GM08714 (cell line): ENCODE measurements at regions not wholly inside any gene's neighbourhood (a gene's known extent, or its start where the extent isn't known, plus 50 kb on each side); places are given as distances from the start of the nearest gene placed in this dataset.
"Not testable (repeated sequence)": the region's sequence is repeated elsewhere in the genome, so short reads cannot be mapped to it uniquely, and the experiment has no call there.

Experiments
- H3K4me3 ChIP-seq: fragments of 200-500 bp; sonication (Bioruptor generic); 2 replicates; pipeline ENCODE4 v1.5.1; 2014; ENCODE audit warnings: mild to moderate bottlenecking, low read length, inconsistent platforms
- ZNF274 ChIP-seq: IDR thresholded peaks from 2 replicates; pipeline ENCODE4 v1.6.1; 2012; ENCODE audit warnings: mild to moderate bottlenecking, low read depth, low read length

GRCh38 chr6:145093226-145093625 lies 642.1 kb downstream of the EPM2A start:
- H3K4me3 ChIP-seq: no peak overlapping the region
- TF ChIP-seq ZNF274: no peak

GRCh38 chr6:145096846-145097245 lies 638.5 kb downstream of the EPM2A start:
- no peak for TF ChIP-seq ZNF274
- no peak overlapping the region for H3K4me3 ChIP-seq

GRCh38 chr6:145098127-145098526 lies 637.2 kb downstream of the EPM2A start:
- H3K4me3 ChIP-seq: not testable (repeated sequence)

GRCh38 chr6:145099713-145100112 lies 635.6 kb downstream of the EPM2A start:
- H3K4me3 ChIP-seq: no peak overlapping the region
- no peak for TF ChIP-seq ZNF274

GRCh38 chr6:145110109-145110508 lies 625.2 kb downstream of the EPM2A start:
- TF ChIP-seq ZNF274: no peak
- no peak overlapping the region for H3K4me3 ChIP-seq

- not testable (repeated sequence) for H3K4me3 ChIP-seq
Measured at GRCh38 chr6:145111407-145111806, 623.9 kb downstream of the EPM2A start.

- no peak for TF ChIP-seq ZNF274
- H3K4me3 ChIP-seq: no peak overlapping the region
Measured at GRCh38 chr6:145112711-145113148, 622.6 kb downstream of the EPM2A start.

GRCh38 chr6:145115638-145116037 lies 619.7 kb downstream of the EPM2A start:
- H3K4me3 ChIP-seq: no peak overlapping the region
- no peak for TF ChIP-seq ZNF274

GRCh38 chr6:145116591-145117178 lies 618.6 kb downstream of the EPM2A start:
- no peak overlapping the region for H3K4me3 ChIP-seq
- no peak for TF ChIP-seq ZNF274

GRCh38 chr6:145118224-145118623 lies 617.1 kb downstream of the EPM2A start:
- H3K4me3 ChIP-seq: no peak overlapping the region
- no peak for TF ChIP-seq ZNF274

GRCh38 chr6:145119081-145119480 lies 616.2 kb downstream of the EPM2A start:
- TF ChIP-seq ZNF274: no peak
- H3K4me3 ChIP-seq: no peak overlapping the region

- TF ChIP-seq ZNF274: no peak
- no peak overlapping the region for H3K4me3 ChIP-seq
Measured at GRCh38 chr6:145132709-145133108, 602.6 kb downstream of the EPM2A start.

GRCh38 chr6:145135702-145136101 lies 599.6 kb downstream of the EPM2A start:
- TF ChIP-seq ZNF274: no peak
- no peak overlapping the region for H3K4me3 ChIP-seq

GRCh38 chr6:145137425-145137824 lies 597.9 kb downstream of the EPM2A start:
- no peak for TF ChIP-seq ZNF274
- no peak overlapping the region for H3K4me3 ChIP-seq

- no peak for TF ChIP-seq ZNF274
- H3K4me3 ChIP-seq: no peak overlapping the region
Measured at GRCh38 chr6:145138469-145139139, 596.7 kb downstream of the EPM2A start.
